Kidney (tissue), 13 donors: ENCODE measurements at regions not wholly inside any gene's neighbourhood (a gene's known extent, or its start where the extent isn't known, plus 50 kb on each side); places are given as distances from the start of the nearest gene placed in this dataset.
"Not testable (repeated sequence)": the region's sequence is repeated elsewhere in the genome, so short reads cannot be mapped to it uniquely, and the experiment has no call there.

Experiments used
- DNase-seq, 5 donors: peaks; one replicate each; pipeline ENCODE4 v3.0.0-alpha.2; 2013 to 2020
- FAIRE-seq: peaks from 2 replicates; lab custom pipeline; 2012; peaks lifted over from hg19 to GRCh38; lab: Jason Lieb, UNC
- H3K27ac ChIP-seq, 2 donors: one replicate each; pipeline ENCODE4 v1.7.0; 2013; ENCODE audit warnings: low read depth in 2 of 2, low read length in 2 of 2, inconsistent platforms in 1 of 2
- H3K27me3 ChIP-seq: one replicate; pipeline ENCODE4 v1.7.1; 2013; ENCODE audit warnings: low read length, inconsistent platforms; ENCODE audit not compliant: control insufficient read depth, insufficient read depth
- H3K36me3 ChIP-seq, 3 donors: one replicate each; pipeline versions ENCODE4 v1.7.0 to v1.7.1; 2013; ENCODE audit warnings: low read length in 3 of 3, control low read depth in 1 of 3, inconsistent platforms in 1 of 3; ENCODE audit not compliant: insufficient read depth in 3 of 3, control insufficient read depth in 2 of 3
- H3K4me1 ChIP-seq, 3 donors: one replicate each; pipeline versions ENCODE4 v1.7.0 to v1.7.1; 2013; ENCODE audit warnings: low read length in 3 of 3, inconsistent platforms in 1 of 3, low read depth in 1 of 3; ENCODE audit not compliant: control insufficient read depth in 2 of 3, insufficient read depth in 2 of 3
- H3K4me3 ChIP-seq, 3 donors: one replicate each; pipeline versions ENCODE4 v1.7.0 to v1.8.1; 2013; ENCODE audit warnings: low read length in 3 of 3, control low read depth in 1 of 3, inconsistent platforms in 1 of 3
- H3K9ac ChIP-seq, 3 donors: one replicate each; pipeline versions ENCODE4 v1.7.0 to v1.7.1; 2013; ENCODE audit warnings: low read length in 3 of 3, control low read depth in 1 of 3, inconsistent platforms in 1 of 3
- H3K9me3 ChIP-seq, 3 donors: one replicate each; pipeline versions ENCODE4 v1.7.0 to v1.7.1; 2013; ENCODE audit warnings: low read length in 3 of 3, control low read depth in 1 of 3, inconsistent platforms in 1 of 3; ENCODE audit not compliant: control insufficient read depth in 2 of 3, insufficient read depth in 1 of 3
- intact Hi-C: fragments of 100-400 bp; cut with DNase I; formaldehyde crosslinking; loops from one replicate; pipeline ENCODE4 v1.11.1; 2022
- TF ChIP-seq, protein P1 (sequence below): IDR thresholded peaks from 3 replicates; pipeline ENCODE4 v1.5.1; 2012; ENCODE audit warnings: mild to moderate bottlenecking, moderate library complexity, borderline replicate concordance; ENCODE audit not compliant: insufficient read depth; ENCODE audit errors: extremely low read depth
- donor health status: control.
- donor health status: control.
- donor health status: control.
- donor health status: control.
- donor health status: control.
- donor health status: DM: yes; HTN: yes; CAD: no.
- donor health status: Normal renal cell carcinoma (clear cell type).

DNA sequence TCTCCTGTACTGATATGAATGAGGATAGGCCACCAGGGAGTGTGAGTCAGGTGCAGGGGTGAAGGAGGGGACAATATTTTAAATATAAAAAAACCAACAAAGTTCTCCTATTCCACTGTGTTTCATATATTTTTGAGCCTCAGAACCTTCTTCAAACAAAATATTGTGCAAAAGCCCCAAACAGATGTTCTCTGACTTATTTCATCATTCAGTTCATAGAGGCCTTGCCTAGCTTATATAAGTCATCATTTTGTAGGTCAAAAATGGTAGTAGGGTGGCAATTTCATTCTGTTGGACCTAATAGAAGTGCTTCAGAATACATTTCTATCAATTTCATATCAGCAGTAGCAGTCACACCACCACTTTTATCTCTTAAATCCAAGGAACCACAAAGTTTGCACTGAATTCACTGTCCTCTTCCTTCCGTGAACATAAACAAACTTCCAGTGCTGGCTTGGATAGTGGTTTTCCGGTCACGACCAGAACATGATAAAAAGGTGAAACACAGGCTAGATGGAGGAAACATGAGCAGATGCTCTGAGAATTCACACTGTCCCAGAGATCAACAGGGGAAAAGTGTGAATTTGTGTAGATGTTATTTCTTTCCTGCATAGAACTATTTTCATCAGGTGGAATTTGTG is 99.1 kb downstream of the EN1 start:
- TF ChIP-seq, protein P1, sequence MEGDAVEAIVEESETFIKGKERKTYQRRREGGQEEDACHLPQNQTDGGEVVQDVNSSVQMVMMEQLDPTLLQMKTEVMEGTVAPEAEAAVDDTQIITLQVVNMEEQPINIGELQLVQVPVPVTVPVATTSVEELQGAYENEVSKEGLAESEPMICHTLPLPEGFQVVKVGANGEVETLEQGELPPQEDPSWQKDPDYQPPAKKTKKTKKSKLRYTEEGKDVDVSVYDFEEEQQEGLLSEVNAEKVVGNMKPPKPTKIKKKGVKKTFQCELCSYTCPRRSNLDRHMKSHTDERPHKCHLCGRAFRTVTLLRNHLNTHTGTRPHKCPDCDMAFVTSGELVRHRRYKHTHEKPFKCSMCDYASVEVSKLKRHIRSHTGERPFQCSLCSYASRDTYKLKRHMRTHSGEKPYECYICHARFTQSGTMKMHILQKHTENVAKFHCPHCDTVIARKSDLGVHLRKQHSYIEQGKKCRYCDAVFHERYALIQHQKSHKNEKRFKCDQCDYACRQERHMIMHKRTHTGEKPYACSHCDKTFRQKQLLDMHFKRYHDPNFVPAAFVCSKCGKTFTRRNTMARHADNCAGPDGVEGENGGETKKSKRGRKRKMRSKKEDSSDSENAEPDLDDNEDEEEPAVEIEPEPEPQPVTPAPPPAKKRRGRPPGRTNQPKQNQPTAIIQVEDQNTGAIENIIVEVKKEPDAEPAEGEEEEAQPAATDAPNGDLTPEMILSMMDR = no peak
- H3K9ac ChIP-seq = no peak overlapping the region
- no peaks in the 10 kb centered on the region for H3K36me3 ChIP-seq
- H3K27me3 ChIP-seq = no peaks in the 10 kb centered on the region
- H3K4me3 ChIP-seq = no peak overlapping the region
- H3K27ac ChIP-seq = no peak overlapping the region
- H3K9me3 ChIP-seq = peaks cover 0 to 10% (median 0%) of the 10 kb centered on the region in 3 donors
- no peaks in the 10 kb centered on the region for H3K4me1 ChIP-seq
- intact Hi-C loops = no loop called here
- FAIRE-seq = no peak
- DNase-seq = no peak

DNA sequence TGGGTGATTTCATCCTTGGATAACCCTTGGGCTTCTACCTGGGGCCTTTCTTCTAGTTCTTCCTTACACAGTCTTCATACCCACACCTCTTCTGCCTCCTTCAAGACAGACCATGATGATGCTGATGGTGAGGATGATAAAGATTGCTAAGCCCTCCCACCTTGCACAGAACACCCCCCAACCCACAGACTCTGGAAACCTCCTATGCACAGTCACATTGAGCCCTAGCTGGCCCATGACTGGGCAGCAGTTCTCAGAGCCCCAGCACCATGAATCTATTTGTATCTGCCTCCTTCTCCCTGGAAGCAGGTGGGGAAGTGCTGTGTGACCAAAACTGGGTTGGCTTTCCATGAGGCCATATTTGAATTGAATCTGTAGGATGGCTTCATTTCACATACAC is 99.8 kb downstream of the EN1 start:
- Histone ChIP-seq H3K9ac (no peak overlapping the region), H3K4me3 (no peak overlapping the region), H3K36me3 (no peaks in the 10 kb centered on the region), H3K4me1 (no peaks in the 10 kb centered on the region), H3K27ac (no peak overlapping the region), H3K9me3 (peaks cover 0 to 10% (median 0%) of the 10 kb centered on the region in 3 donors), H3K27me3 (no peaks in the 10 kb centered on the region)
- no peak for DNase-seq
- intact Hi-C loops = no loop called here
- no peak for FAIRE-seq
- TF ChIP-seq, protein P1 = no peak

- Histone ChIP-seq H3K4me1 (no peaks in the 10 kb centered on the region), H3K4me3 (no peak overlapping the region), H3K9ac (no peak overlapping the region), H3K9me3 (peaks cover 0 to 10% (median 0%) of the 10 kb centered on the region in 3 donors), H3K27me3 (no peaks in the 10 kb centered on the region), H3K27ac (no peak overlapping the region), H3K36me3 (no peaks in the 10 kb centered on the region)
- TF ChIP-seq, protein P1 = no peak
- DNase-seq (no peak), FAIRE-seq (no peak)
- intact Hi-C loops = no loop called here
These were observed 100.4 kb downstream of the EN1 start for GRCh38 chr2:118747066-118747465.

- H3K9ac ChIP-seq, H3K27ac ChIP-seq, intact Hi-C loops, FAIRE-seq, H3K27me3 ChIP-seq, H3K4me1 ChIP-seq, DNase-seq, H3K36me3 ChIP-seq, H3K4me3 ChIP-seq: not testable (repeated sequence)
- peaks cover 0 to 10% (median 0%) of the 10 kb centered on the region in 3 donors for H3K9me3 ChIP-seq
These were observed 102.7 kb downstream of the EN1 start for GRCh38 chr2:118744682-118745181.
